Choroid plexus epithelial cell (primary cell): ENCODE measurements at regions not wholly inside any gene's neighbourhood (a gene's known extent, or its start where the extent isn't known, plus 50 kb on each side); places are given as distances from the start of the nearest gene placed in this dataset.

ENCODE experiments used
- DNase-seq: peaks from one replicate; pipeline ENCODE4 v3.0.0-alpha.2; 2010; ENCODE audit warnings: low read depth
- H3K4me3 ChIP-seq: 2 replicates; pipeline ENCODE4 v1.5.1; 2011; ENCODE audit warnings: low read depth, mild to moderate bottlenecking, control low read depth, low read length, moderate library complexity
- TF ChIP-seq, protein P1 (sequence below): conservative IDR thresholded peaks from 2 replicates; pipeline ENCODE4 v1.5.1; 2011; ENCODE audit warnings: low read depth, mild to moderate bottlenecking, control low read depth, inconsistent platforms, low read length, moderate library complexity

DNA sequence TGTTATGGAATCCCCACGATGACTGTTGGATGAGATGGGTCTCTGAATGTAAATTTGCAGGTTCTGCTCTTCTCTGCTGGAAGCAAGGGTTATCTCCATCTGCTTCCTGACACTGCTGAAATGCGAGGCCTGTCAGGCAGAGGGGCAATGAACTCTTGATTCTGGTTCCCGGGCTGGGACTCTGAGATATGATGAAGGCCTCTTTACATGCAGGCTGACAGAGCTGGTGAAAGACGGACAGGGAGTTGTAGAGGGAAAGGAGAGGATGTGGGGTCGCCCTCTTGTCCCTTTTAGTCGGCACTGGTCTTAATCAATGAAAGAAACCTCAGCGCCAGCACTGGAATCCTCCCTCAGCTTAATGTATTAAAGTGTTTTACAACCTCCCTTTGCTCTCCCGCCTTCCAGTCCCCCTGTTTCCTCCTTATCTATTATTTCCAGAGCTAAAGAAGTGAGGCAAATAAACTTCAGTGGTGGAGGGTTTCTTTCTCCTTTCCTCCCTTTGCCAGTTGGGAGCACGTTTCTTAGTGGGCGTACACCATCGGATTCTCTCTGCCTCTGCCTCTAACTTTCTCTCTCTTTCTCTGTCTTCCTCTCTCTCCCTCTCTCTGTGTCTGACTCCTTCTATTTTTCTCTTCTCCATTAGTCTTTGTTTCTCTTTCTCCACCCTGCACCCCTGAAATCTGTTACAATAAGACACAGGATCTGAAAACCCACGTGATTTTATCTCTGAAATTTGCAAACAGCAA is 145.6 kb downstream of the BAMBI start:
- no peak for DNase-seq
- H3K4me3 ChIP-seq = no peak overlapping the region
- TF ChIP-seq, protein P1, sequence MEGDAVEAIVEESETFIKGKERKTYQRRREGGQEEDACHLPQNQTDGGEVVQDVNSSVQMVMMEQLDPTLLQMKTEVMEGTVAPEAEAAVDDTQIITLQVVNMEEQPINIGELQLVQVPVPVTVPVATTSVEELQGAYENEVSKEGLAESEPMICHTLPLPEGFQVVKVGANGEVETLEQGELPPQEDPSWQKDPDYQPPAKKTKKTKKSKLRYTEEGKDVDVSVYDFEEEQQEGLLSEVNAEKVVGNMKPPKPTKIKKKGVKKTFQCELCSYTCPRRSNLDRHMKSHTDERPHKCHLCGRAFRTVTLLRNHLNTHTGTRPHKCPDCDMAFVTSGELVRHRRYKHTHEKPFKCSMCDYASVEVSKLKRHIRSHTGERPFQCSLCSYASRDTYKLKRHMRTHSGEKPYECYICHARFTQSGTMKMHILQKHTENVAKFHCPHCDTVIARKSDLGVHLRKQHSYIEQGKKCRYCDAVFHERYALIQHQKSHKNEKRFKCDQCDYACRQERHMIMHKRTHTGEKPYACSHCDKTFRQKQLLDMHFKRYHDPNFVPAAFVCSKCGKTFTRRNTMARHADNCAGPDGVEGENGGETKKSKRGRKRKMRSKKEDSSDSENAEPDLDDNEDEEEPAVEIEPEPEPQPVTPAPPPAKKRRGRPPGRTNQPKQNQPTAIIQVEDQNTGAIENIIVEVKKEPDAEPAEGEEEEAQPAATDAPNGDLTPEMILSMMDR = no peak

DNA sequence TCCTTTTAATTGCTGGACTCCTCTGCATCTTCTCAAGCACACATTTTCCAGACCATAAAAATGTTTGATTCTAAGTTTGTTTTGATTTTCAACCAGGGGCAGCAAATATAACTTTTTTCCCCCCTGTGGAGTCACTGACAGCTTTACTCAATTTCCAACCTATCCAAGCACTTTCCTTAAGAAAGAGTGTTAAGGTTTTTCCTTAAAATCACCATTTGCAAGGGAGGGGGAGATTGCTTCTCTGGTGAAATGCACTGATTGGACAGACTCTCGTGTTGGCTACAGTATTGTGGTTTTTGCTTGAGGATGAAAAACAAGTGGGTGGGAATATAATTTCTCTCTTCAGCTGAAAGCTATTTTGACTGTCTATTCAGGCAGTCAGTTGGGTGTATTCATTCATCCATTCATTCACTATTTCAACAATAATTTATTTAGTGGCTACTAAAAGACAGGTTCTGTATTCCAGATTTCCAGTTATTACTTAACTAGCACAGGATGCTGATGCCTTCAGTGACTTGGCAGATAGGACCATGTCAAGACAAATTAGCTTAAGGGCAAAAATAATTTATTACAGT is 146.3 kb downstream of the BAMBI start:
- TF ChIP-seq, protein P1 = no peak
- DNase-seq = peak; percentile 73
- H3K4me3 ChIP-seq = no peak overlapping the region

- peak; percentile 19 for DNase-seq
These were observed 156.0 kb downstream of the BAMBI start for GRCh38 chr10:28833313-28833712.

DNA sequence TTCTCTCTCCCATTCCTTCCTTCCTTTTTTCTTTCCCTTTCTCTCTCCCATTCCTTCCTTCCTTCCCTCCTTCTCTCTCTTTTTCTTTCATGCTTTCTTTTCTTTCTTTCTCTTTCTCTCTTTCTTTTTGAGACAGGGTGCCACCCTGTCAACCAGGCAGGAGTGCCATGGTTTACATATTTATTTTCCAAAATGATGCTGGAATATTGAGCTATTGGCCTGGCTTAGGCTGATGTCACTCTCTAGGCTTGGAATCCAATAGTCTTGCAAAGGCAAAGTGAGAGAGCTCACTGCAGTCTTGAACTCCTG is 159.1 kb downstream of the BAMBI start:
- no peak overlapping the region for H3K4me3 ChIP-seq
- no peak for DNase-seq
- TF ChIP-seq, protein P1 = no peak

More at GRCh38 chr10:28833313-28833712, 156.0 kb downstream of the BAMBI start:
- no peak overlapping the region for H3K4me3 ChIP-seq
- TF ChIP-seq, protein P1 = no peak

DNA sequence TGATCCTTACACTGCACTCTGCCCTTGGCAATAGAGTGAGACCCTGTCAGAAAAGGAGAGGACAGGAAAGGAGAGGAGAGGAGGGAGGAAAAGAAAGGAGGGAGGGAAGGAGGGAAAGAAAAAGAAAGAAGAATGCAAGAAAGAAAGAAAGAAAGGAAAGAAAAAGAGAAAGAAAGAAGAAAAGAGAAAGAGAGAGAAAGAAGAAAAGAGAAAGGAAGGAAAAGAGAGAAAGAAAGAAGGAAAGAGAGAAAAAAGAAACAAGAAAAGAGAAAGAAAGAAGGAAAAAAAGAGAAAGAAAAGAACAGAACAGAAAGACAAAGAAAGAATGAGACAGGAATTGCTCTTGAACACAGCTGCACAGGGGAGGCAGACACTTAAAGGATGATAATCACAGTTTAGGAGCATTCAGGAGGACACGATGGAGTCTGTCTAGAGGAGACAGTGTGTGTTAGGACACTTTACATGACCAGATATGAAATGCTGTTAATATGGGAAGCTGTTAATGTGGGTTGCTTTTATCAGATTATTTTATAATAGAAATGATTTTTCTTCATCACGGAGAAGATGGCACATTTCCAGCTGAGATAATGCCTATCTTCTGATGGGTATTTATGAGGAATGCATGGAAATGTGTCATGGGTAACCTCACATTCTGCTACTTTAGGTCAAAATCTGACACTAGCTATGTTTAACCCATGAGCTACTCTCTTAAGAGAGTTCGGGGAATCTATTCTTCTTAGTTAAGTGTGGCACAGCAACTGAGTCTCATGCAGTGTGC is 160.5 kb downstream of the BAMBI start:
- DNase-seq = peak; percentile 15
- TF ChIP-seq, protein P1 = no peak
- no peak overlapping the region for H3K4me3 ChIP-seq

DNA sequence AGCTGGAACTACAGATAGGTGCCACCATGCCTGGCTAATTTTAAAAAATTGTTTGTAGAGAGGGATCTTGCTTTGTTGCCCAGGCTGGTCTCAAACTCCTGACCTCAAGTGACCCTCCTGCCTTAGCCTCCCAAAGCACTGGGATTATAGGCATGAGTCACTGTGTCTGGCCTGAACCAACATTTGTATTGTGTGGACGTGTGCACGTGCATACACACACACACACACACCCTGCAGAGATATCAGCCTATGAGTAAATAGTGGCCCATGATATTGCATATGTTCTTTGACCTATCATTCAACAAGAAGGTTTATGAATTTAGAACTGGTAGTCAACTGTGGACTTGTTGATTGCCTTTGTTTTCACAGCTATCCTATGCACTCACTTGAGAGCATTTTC is 161.6 kb downstream of the BAMBI start:
- H3K4me3 ChIP-seq = no peak overlapping the region
- TF ChIP-seq, protein P1 = no peak
- DNase-seq = peak; percentile 40

DNA sequence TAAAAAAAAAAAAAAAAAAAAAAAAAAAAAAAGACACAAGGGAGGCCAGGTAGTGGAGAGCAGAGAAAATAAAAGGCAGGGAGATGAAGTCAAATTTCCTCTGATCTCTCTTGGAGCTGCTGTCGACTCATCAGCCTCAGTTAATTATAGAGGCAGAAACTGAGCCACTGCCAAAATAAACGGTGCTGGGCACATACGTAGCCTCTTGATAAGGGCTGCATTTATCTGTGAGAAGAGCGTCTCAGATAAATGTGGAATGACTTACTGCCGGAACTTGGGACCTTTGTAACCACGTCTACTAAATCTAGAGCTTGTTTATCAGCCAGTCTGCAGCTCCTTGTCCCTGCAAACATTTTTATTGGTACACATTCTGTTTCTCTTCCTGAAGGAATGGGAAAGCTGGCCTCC is 162.3 kb downstream of the BAMBI start:
- DNase-seq = peak; percentile 76
- no peak overlapping the region for H3K4me3 ChIP-seq
- TF ChIP-seq, protein P1 = no peak
